Lower leg skin (tissue), 3 donors: ENCODE measurements at regions not wholly inside any gene's neighbourhood (a gene's known extent, or its start where the extent isn't known, plus 50 kb on each side); places are given as distances from the start of the nearest gene placed in this dataset.

Experiments used
- POLR2A ChIP-seq, 2 donors: fragments of 450-650 bp; IDR thresholded peaks; one replicate each; pipeline ENCODE4 v1.6.1; 2016 to 2017; ENCODE audit warnings: antibody characterized with exemption in 2 of 2, mild to moderate bottlenecking in 1 of 2, moderate library complexity in 1 of 2
- TF ChIP-seq, protein P1 (sequence below), 3 donors: fragments of 450-650 bp; IDR thresholded peaks; one replicate each; pipeline ENCODE4 v1.5.1; 2016; ENCODE audit warnings: antibody characterized with exemption in 3 of 3, mild to moderate bottlenecking in 3 of 3, moderate library complexity in 2 of 3

GRCh38 chr5:155871623-155872022 is 455.3 kb upstream of the SGCD start:
- TF ChIP-seq, protein P1, sequence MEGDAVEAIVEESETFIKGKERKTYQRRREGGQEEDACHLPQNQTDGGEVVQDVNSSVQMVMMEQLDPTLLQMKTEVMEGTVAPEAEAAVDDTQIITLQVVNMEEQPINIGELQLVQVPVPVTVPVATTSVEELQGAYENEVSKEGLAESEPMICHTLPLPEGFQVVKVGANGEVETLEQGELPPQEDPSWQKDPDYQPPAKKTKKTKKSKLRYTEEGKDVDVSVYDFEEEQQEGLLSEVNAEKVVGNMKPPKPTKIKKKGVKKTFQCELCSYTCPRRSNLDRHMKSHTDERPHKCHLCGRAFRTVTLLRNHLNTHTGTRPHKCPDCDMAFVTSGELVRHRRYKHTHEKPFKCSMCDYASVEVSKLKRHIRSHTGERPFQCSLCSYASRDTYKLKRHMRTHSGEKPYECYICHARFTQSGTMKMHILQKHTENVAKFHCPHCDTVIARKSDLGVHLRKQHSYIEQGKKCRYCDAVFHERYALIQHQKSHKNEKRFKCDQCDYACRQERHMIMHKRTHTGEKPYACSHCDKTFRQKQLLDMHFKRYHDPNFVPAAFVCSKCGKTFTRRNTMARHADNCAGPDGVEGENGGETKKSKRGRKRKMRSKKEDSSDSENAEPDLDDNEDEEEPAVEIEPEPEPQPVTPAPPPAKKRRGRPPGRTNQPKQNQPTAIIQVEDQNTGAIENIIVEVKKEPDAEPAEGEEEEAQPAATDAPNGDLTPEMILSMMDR (IDR thresholded peaks at IDR 0.05): no peak
- TF ChIP-seq POLR2A (IDR thresholded peaks at IDR 0.05): no peak
